ENCODE measurements at regions not wholly inside any gene's neighbourhood (a gene's known extent, or its start where the extent isn't known, plus 50 kb on each side); places are given as distances from the start of the nearest gene placed in this dataset.

DNA sequence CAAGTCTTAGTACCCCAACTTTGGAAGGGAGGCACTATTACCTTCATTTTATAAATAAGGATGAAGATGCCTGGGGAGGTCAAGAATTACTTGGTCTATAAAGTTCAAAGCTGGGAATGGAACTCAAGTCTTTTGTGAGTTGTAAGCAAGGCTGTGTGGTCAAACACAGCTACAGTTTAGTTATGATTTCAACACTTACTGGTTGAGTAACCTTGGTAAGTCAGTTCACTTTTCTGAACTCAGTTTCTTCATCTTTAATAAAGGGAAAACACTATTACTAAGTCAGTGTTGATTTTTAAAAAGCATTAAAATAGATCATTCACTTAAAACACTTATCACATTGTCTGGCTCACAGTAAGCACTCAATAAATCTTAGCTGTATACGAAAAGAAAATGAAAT is 200.4 kb upstream of the ADAMTS9 start:
- DNase-seq (ENCODE audit: low spot score) = no peak
- H3K4me1 Mint-ChIP-seq = peaks cover 10% of the 10 kb centered on the region
- peaks cover 8% of the 10 kb centered on the region for H3K9me3 Mint-ChIP-seq
- H3K36me3 Mint-ChIP-seq = no peaks in the 10 kb centered on the region
- POLR2A ChIA-PET = no interaction called here
- no peaks in the 10 kb centered on the region for H3K27me3 Mint-ChIP-seq (ENCODE audit: low read depth)
- H3K4me3 Mint-ChIP-seq = no peak overlapping the region
- no peak for ATAC-seq
- CTCF ChIA-PET = no interaction called here
- TF ChIP-seq, protein P1, sequence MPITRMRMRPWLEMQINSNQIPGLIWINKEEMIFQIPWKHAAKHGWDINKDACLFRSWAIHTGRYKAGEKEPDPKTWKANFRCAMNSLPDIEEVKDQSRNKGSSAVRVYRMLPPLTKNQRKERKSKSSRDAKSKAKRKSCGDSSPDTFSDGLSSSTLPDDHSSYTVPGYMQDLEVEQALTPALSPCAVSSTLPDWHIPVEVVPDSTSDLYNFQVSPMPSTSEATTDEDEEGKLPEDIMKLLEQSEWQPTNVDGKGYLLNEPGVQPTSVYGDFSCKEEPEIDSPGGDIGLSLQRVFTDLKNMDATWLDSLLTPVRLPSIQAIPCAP (CRISPR knock-in tag; IDR thresholded peaks at IDR 0.05) = no peak
- TF ChIP-seq ELF4 (CRISPR knock-in tag; IDR thresholded peaks at IDR 0.05; ENCODE audit: low read depth) (no peak), MXD4 (CRISPR knock-in tag; IDR thresholded peaks at IDR 0.05; ENCODE audit: borderline replicate concordance) (no peak), TEAD4 (CRISPR knock-in tag; IDR thresholded peaks at IDR 0.05) (no peak), SMAD4 (CRISPR knock-in tag; IDR thresholded peaks at IDR 0.05) (no peak), CREM (CRISPR knock-in tag; IDR thresholded peaks at IDR 0.05) (no peak), TP53 (CRISPR knock-in tag; IDR thresholded peaks at IDR 0.05) (no peak)
- TF ChIP-seq, protein P2, sequence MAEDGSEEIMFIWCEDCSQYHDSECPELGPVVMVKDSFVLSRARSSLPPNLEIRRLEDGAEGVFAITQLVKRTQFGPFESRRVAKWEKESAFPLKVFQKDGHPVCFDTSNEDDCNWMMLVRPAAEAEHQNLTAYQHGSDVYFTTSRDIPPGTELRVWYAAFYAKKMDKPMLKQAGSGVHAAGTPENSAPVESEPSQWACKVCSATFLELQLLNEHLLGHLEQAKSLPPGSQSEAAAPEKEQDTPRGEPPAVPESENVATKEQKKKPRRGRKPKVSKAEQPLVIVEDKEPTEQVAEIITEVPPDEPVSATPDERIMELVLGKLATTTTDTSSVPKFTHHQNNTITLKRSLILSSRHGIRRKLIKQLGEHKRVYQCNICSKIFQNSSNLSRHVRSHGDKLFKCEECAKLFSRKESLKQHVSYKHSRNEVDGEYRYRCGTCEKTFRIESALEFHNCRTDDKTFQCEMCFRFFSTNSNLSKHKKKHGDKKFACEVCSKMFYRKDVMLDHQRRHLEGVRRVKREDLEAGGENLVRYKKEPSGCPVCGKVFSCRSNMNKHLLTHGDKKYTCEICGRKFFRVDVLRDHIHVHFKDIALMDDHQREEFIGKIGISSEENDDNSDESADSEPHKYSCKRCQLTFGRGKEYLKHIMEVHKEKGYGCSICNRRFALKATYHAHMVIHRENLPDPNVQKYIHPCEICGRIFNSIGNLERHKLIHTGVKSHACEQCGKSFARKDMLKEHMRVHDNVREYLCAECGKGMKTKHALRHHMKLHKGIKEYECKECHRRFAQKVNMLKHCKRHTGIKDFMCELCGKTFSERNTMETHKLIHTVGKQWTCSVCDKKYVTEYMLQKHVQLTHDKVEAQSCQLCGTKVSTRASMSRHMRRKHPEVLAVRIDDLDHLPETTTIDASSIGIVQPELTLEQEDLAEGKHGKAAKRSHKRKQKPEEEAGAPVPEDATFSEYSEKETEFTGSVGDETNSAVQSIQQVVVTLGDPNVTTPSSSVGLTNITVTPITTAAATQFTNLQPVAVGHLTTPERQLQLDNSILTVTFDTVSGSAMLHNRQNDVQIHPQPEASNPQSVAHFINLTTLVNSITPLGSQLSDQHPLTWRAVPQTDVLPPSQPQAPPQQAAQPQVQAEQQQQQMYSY (CRISPR knock-in tag; IDR thresholded peaks at IDR 0.05) = no peak
- TF ChIP-seq, protein P3, sequence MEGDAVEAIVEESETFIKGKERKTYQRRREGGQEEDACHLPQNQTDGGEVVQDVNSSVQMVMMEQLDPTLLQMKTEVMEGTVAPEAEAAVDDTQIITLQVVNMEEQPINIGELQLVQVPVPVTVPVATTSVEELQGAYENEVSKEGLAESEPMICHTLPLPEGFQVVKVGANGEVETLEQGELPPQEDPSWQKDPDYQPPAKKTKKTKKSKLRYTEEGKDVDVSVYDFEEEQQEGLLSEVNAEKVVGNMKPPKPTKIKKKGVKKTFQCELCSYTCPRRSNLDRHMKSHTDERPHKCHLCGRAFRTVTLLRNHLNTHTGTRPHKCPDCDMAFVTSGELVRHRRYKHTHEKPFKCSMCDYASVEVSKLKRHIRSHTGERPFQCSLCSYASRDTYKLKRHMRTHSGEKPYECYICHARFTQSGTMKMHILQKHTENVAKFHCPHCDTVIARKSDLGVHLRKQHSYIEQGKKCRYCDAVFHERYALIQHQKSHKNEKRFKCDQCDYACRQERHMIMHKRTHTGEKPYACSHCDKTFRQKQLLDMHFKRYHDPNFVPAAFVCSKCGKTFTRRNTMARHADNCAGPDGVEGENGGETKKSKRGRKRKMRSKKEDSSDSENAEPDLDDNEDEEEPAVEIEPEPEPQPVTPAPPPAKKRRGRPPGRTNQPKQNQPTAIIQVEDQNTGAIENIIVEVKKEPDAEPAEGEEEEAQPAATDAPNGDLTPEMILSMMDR (IDR thresholded peaks at IDR 0.05) = no peak
- TF ChIP-seq, protein P4, sequence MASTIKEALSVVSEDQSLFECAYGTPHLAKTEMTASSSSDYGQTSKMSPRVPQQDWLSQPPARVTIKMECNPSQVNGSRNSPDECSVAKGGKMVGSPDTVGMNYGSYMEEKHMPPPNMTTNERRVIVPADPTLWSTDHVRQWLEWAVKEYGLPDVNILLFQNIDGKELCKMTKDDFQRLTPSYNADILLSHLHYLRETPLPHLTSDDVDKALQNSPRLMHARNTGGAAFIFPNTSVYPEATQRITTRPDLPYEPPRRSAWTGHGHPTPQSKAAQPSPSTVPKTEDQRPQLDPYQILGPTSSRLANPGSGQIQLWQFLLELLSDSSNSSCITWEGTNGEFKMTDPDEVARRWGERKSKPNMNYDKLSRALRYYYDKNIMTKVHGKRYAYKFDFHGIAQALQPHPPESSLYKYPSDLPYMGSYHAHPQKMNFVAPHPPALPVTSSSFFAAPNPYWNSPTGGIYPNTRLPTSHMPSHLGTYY (CRISPR knock-in tag; IDR thresholded peaks at IDR 0.05) = no peak
- TF ChIP-seq, protein P5, sequence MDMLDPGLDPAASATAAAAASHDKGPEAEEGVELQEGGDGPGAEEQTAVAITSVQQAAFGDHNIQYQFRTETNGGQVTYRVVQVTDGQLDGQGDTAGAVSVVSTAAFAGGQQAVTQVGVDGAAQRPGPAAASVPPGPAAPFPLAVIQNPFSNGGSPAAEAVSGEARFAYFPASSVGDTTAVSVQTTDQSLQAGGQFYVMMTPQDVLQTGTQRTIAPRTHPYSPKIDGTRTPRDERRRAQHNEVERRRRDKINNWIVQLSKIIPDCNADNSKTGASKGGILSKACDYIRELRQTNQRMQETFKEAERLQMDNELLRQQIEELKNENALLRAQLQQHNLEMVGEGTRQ (CRISPR knock-in tag; IDR thresholded peaks at IDR 0.05) = no peak
- TF ChIP-seq, protein P6, sequence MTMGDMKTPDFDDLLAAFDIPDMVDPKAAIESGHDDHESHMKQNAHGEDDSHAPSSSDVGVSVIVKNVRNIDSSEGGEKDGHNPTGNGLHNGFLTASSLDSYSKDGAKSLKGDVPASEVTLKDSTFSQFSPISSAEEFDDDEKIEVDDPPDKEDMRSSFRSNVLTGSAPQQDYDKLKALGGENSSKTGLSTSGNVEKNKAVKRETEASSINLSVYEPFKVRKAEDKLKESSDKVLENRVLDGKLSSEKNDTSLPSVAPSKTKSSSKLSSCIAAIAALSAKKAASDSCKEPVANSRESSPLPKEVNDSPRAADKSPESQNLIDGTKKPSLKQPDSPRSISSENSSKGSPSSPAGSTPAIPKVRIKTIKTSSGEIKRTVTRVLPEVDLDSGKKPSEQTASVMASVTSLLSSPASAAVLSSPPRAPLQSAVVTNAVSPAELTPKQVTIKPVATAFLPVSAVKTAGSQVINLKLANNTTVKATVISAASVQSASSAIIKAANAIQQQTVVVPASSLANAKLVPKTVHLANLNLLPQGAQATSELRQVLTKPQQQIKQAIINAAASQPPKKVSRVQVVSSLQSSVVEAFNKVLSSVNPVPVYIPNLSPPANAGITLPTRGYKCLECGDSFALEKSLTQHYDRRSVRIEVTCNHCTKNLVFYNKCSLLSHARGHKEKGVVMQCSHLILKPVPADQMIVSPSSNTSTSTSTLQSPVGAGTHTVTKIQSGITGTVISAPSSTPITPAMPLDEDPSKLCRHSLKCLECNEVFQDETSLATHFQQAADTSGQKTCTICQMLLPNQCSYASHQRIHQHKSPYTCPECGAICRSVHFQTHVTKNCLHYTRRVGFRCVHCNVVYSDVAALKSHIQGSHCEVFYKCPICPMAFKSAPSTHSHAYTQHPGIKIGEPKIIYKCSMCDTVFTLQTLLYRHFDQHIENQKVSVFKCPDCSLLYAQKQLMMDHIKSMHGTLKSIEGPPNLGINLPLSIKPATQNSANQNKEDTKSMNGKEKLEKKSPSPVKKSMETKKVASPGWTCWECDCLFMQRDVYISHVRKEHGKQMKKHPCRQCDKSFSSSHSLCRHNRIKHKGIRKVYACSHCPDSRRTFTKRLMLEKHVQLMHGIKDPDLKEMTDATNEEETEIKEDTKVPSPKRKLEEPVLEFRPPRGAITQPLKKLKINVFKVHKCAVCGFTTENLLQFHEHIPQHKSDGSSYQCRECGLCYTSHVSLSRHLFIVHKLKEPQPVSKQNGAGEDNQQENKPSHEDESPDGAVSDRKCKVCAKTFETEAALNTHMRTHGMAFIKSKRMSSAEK (CRISPR knock-in tag; IDR thresholded peaks at IDR 0.05; ENCODE audit: borderline replicate concordance) = no peak
- H3K27ac Mint-ChIP-seq = no peak overlapping the region

DNA sequence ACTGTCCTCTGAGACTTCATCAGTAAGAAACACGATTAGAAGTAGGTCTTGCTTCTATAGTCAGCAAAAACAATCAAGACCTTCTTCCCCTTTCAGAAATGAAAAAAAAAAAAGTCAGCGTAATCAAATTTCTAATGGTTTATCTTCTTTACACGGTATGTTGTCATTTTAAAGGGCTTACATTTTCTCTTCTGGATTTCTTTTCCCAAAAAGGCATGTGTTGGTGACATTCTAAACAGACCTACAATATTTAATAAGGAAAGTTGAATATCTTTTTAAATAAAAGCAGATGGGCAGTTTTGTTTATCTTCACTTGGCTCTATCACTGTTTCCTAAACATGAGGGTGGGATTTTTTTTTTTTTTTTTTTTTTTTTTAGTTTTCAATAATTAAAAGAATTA is 197.3 kb upstream of the ADAMTS9 start:
- ATAC-seq (no peak), DNase-seq (ENCODE audit: low spot score) (no peak)
- Mint-ChIP-seq H3K27me3 (ENCODE audit: low read depth) (no peaks in the 10 kb centered on the region), H3K36me3 (no peaks in the 10 kb centered on the region), H3K27ac (no peak overlapping the region), H3K9me3 (peaks cover 5% of the 10 kb centered on the region), H3K4me1 (peaks cover 2% of the 10 kb centered on the region), H3K4me3 (no peak overlapping the region)
- CTCF ChIA-PET = no interaction called here
- POLR2A ChIA-PET = no interaction called here
- TF ChIP-seq HMGA2 (CRISPR knock-in tag; IDR thresholded peaks at IDR 0.05) (peak; percentile 65; the same call in 1 of the 2 replicates), NR1H2 (CRISPR knock-in tag; IDR thresholded peaks at IDR 0.05) (no peak)

All from WTC11 (cell line).